Natural killer cell (primary cell): ENCODE measurements at regions not wholly inside any gene's neighbourhood (a gene's known extent, or its start where the extent isn't known, plus 50 kb on each side); places are given as distances from the start of the nearest gene placed in this dataset.

Source experiments
- ATAC-seq, 3 donors: fragments of 150-1000 bp in 2 of 3; fragments of 200-7000 bp in 1 of 3; cut with Tn5 transposase; 1 replicate in 1 of 3; 2 replicates in 2 of 3; pipeline ENCODE4 v1.10.0; 2021; ENCODE audit warnings: mild to moderate bottlenecking in 2 of 3, moderate library complexity in 2 of 3
- DNase-seq, 2 donors: peaks; one replicate each; pipeline versions ENCODE4 v3.0.0 to v3.0.0-alpha.2; 2013 to 2021; ENCODE audit warnings: mixed read lengths in 1 of 2
- H3K27ac ChIP-seq: one replicate; pipeline ENCODE4 v1.5.1; 2013; ENCODE audit warnings: mild to moderate bottlenecking, low read length
- H3K27me3 ChIP-seq: one replicate; pipeline ENCODE4 v1.6.1; 2013; ENCODE audit warnings: low read length; ENCODE audit not compliant: control insufficient read depth, insufficient read depth
- H3K36me3 ChIP-seq: one replicate; pipeline ENCODE4 v1.6.1; 2013; ENCODE audit warnings: low read length; ENCODE audit not compliant: control insufficient read depth, insufficient read depth
- H3K4me1 ChIP-seq: one replicate; pipeline ENCODE4 v1.6.1; 2013; ENCODE audit warnings: low read length; ENCODE audit not compliant: control insufficient read depth, insufficient read depth
- H3K4me3 ChIP-seq: one replicate; pipeline ENCODE4 v1.5.1; 2013; ENCODE audit warnings: low read length
- H3K9me3 ChIP-seq: one replicate; pipeline ENCODE4 v1.6.1; 2013; ENCODE audit warnings: low read length; ENCODE audit not compliant: control insufficient read depth, insufficient read depth
- H3K27ac Mint-ChIP-seq, 2 donors: one replicate each; pipeline ENCODE4 v1.8.0; 2022; ENCODE audit warnings: mild to moderate bottlenecking in 2 of 2, mixed read lengths in 2 of 2, moderate library complexity in 1 of 2
- H3K27me3 Mint-ChIP-seq, 2 donors: one replicate each; pipeline ENCODE4 v1.8.0; 2022; ENCODE audit warnings: low read depth in 2 of 2, mixed read lengths in 2 of 2
- H3K36me3 Mint-ChIP-seq: one replicate; pipeline ENCODE4 v1.8.0; 2022; ENCODE audit warnings: mixed read lengths
- H3K4me1 Mint-ChIP-seq, 2 donors: one replicate each; pipeline ENCODE4 v1.8.0; 2022; ENCODE audit warnings: mixed read lengths in 2 of 2
- H3K4me3 Mint-ChIP-seq: one replicate; pipeline ENCODE4 v1.8.0; 2022; ENCODE audit warnings: mild to moderate bottlenecking, moderate library complexity, mixed read lengths
- H3K9me3 Mint-ChIP-seq, 2 donors: one replicate each; pipeline ENCODE4 v1.8.0; 2022; ENCODE audit warnings: mixed read lengths in 2 of 2
- WGBS: methylation state at CpG from one replicate; pipeline ENCODE4 v1.1.7; 2013; ENCODE audit warnings: missing lambda C conversion rate; ENCODE audit not compliant: insufficient coverage; 5-methylcytosine and 5-hydroxymethylcytosine counted together
- intact Hi-C: fragments of 100-400 bp; cut with micrococcal nuclease; formaldehyde crosslinking; loops from one replicate; pipeline ENCODE4 v1.14.2; 2022
- TF ChIP-seq, protein P1 (sequence below): fragments of 200-600 bp; IDR thresholded peaks from one replicate; pipeline ENCODE4 v1.8.0; 2022; ENCODE audit warnings: antibody characterized with exemption

- Mint-ChIP-seq H3K9me3 (peaks cover 0 to 2% of the 10 kb centered on the region in 2 donors), H3K4me1 (no peaks in the 10 kb centered on the region), H3K27me3 (peaks cover 19% of the 10 kb centered on the region in 2 donors), H3K4me3 (no peak overlapping the region), H3K36me3 (no peaks in the 10 kb centered on the region), H3K27ac (no peak overlapping the region)
- no peak overlapping the region for H3K4me3 ChIP-seq
- intact Hi-C loops, result no loop called here
- H3K4me1 ChIP-seq, result no peaks in the 10 kb centered on the region
- TF ChIP-seq, protein P1, sequence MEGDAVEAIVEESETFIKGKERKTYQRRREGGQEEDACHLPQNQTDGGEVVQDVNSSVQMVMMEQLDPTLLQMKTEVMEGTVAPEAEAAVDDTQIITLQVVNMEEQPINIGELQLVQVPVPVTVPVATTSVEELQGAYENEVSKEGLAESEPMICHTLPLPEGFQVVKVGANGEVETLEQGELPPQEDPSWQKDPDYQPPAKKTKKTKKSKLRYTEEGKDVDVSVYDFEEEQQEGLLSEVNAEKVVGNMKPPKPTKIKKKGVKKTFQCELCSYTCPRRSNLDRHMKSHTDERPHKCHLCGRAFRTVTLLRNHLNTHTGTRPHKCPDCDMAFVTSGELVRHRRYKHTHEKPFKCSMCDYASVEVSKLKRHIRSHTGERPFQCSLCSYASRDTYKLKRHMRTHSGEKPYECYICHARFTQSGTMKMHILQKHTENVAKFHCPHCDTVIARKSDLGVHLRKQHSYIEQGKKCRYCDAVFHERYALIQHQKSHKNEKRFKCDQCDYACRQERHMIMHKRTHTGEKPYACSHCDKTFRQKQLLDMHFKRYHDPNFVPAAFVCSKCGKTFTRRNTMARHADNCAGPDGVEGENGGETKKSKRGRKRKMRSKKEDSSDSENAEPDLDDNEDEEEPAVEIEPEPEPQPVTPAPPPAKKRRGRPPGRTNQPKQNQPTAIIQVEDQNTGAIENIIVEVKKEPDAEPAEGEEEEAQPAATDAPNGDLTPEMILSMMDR, result no peak
- WGBS, result 91% methylated on average over 5 of the region's 5 CpGs
- H3K27ac ChIP-seq, result no peak overlapping the region
- DNase-seq (no peak), ATAC-seq (no peak)
- H3K36me3 ChIP-seq, result no peaks in the 10 kb centered on the region
- no peaks in the 10 kb centered on the region for H3K27me3 ChIP-seq
- H3K9me3 ChIP-seq, result no peaks in the 10 kb centered on the region
Observed at GRCh38 chr12:88986056-88986455, 366.2 kb downstream of the DUSP6 start.

GRCh38 chr12:88985631-88986030 lies 366.7 kb downstream of the DUSP6 start:
- no peaks in the 10 kb centered on the region for H3K36me3 Mint-ChIP-seq
- H3K9me3 Mint-ChIP-seq, result peaks cover 0 to 2% of the 10 kb centered on the region in 2 donors
- peaks cover 14 to 17% of the 10 kb centered on the region in 2 donors for H3K27me3 Mint-ChIP-seq
- TF ChIP-seq, protein P1, result no peak
- DNase-seq (no peak), ATAC-seq (no peak)
- intact Hi-C loops, result no loop called here
- 75% methylated on average over 2 of the region's 3 CpGs for WGBS
- H3K4me3 Mint-ChIP-seq, result no peak overlapping the region
- Histone ChIP-seq H3K9me3 (no peaks in the 10 kb centered on the region), H3K4me3 (no peak overlapping the region), H3K36me3 (no peaks in the 10 kb centered on the region), H3K4me1 (no peaks in the 10 kb centered on the region), H3K27me3 (no peaks in the 10 kb centered on the region), H3K27ac (no peak overlapping the region)
- H3K4me1 Mint-ChIP-seq, result no peaks in the 10 kb centered on the region
- no peak overlapping the region for H3K27ac Mint-ChIP-seq

DNA sequence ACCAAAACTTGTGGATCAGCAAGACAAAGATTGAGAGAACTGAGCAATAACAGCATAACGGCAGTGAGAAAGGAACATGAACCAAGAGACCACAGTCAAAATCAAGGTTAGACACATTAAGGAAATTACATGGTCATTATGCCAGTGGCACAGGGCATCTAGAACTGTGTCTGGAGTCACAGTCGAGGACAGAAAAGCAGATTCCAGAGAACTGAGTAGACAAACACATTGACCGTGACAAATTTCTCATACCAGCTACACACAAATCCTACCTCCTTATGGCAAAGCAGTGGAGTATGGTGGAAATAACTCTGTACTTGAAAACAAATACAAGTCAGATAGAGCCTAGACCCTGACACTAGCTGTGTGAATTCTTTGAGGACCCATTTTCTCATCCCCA lies 367.3 kb downstream of the DUSP6 start:
- ATAC-seq, result no peak
- no peaks in the 10 kb centered on the region for H3K9me3 ChIP-seq
- Mint-ChIP-seq H3K27me3 (peaks cover 14 to 17% of the 10 kb centered on the region in 2 donors), H3K27ac (no peak overlapping the region), H3K4me3 (no peak overlapping the region), H3K36me3 (no peaks in the 10 kb centered on the region), H3K9me3 (peaks cover 0 to 2% of the 10 kb centered on the region in 2 donors), H3K4me1 (no peaks in the 10 kb centered on the region)
- 88% methylated on average over 2 of the region's 3 CpGs for WGBS
- no peaks in the 10 kb centered on the region for H3K36me3 ChIP-seq
- H3K4me1 ChIP-seq, result no peaks in the 10 kb centered on the region
- H3K27ac ChIP-seq, result no peak overlapping the region
- TF ChIP-seq, protein P1, result no peak
- H3K4me3 ChIP-seq, result no peak overlapping the region
- no peak for DNase-seq
- intact Hi-C loops, result no loop called here
- H3K27me3 ChIP-seq, result no peaks in the 10 kb centered on the region

GRCh38 chr12:88982694-88983093 lies 369.6 kb downstream of the DUSP6 start:
- 86% methylated on average over 1 of the region's 1 CpG for WGBS
- Mint-ChIP-seq H3K4me3 (no peak overlapping the region), H3K27ac (no peak overlapping the region), H3K9me3 (peaks cover 0 to 2% of the 10 kb centered on the region in 2 donors), H3K36me3 (no peaks in the 10 kb centered on the region), H3K4me1 (no peaks in the 10 kb centered on the region), H3K27me3 (peaks cover 21 to 24% of the 10 kb centered on the region in 2 donors)
- no peak overlapping the region for H3K4me3 ChIP-seq
- no peaks in the 10 kb centered on the region for H3K36me3 ChIP-seq
- ATAC-seq, result no peak
- H3K9me3 ChIP-seq, result no peaks in the 10 kb centered on the region
- H3K27ac ChIP-seq, result no peak overlapping the region
- H3K4me1 ChIP-seq, result no peaks in the 10 kb centered on the region
- TF ChIP-seq, protein P1, result no peak
- H3K27me3 ChIP-seq, result no peaks in the 10 kb centered on the region
- DNase-seq, result no peak
- intact Hi-C loops, result no loop called here
